ENCODE measurements at regions not wholly inside any gene's neighbourhood (a gene's known extent, or its start where the extent isn't known, plus 50 kb on each side); places are given as distances from the start of the nearest gene placed in this dataset.

GRCh38 chr21:43345746-43346409 lies 81.1 kb downstream of the SIK1 start:
- TF ChIP-seq CTCF (IDR thresholded peaks at IDR 0.05) (no peak), EZH2phosphoT487 (IDR thresholded peaks at IDR 0.05) (no peak)
